Neuronal stem cell (in vitro differentiated cells): ENCODE measurements at regions not wholly inside any gene's neighbourhood (a gene's known extent, or its start where the extent isn't known, plus 50 kb on each side); places are given as distances from the start of the nearest gene placed in this dataset. TPM values are rescaled to one million over a fixed set of nuclear protein-coding genes. Genes with fewer than 3 reads are reported as not detected.

Experiments
- small RNA-seq: library from polyadenylated mRNA; stranded (forward); fragments of <200 nt; extraction: miRNeasy Mini kit (QIAGEN cat#:217004); gene quantifications from one replicate; pipeline ENCODE3, GENCODE V24; 2013; ENCODE audit not compliant: insufficient read depth

Small RNAs in the stretch of these regions (small RNA-seq; reads per million reads assigned to genes)
- not detected for gene AL161935.2
